Lower lobe of right lung (tissue), 2 donors: ENCODE measurements at regions not wholly inside any gene's neighbourhood (a gene's known extent, or its start where the extent isn't known, plus 50 kb on each side); places are given as distances from the start of the nearest gene placed in this dataset.

ENCODE experiments used
- ATAC-seq, 2 donors: fragments of 200-7000 bp; cut with Tn5 transposase; one replicate each; pipeline ENCODE4 v1.9.1; 2020 to 2022; ENCODE audit warnings: mild to moderate bottlenecking in 2 of 2, moderate library complexity in 2 of 2
- DNase-seq: peaks from one replicate; pipeline ENCODE4 v3.0.0-alpha.2; 2020
- H3K27ac ChIP-seq: fragments of 200-600 bp; one replicate; pipeline ENCODE4 v1.8.0; 2022
- H3K27me3 ChIP-seq: fragments of 200-600 bp; one replicate; pipeline ENCODE4 v1.8.0; 2022; ENCODE audit warnings: low read depth
- H3K36me3 ChIP-seq: fragments of 200-600 bp; one replicate; pipeline ENCODE4 v1.8.0; 2022; ENCODE audit warnings: mild to moderate bottlenecking
- H3K4me1 ChIP-seq: fragments of 200-600 bp; one replicate; pipeline ENCODE4 v1.8.0; 2022
- H3K4me3 ChIP-seq: fragments of 200-600 bp; one replicate; pipeline ENCODE4 v1.8.0; 2022; ENCODE audit warnings: mild to moderate bottlenecking
- H3K9me3 ChIP-seq: fragments of 200-600 bp; one replicate; pipeline ENCODE4 v1.8.0; 2022
- intact Hi-C: fragments of 100-400 bp; cut with DNase I; formaldehyde crosslinking; loops from one replicate; pipeline ENCODE4 v1.11.0; 2022
- TF ChIP-seq, protein P1 (sequence below): fragments of 200-600 bp; IDR thresholded peaks from one replicate; pipeline ENCODE4 v1.8.0; 2022; ENCODE audit warnings: antibody characterized with exemption, mild to moderate bottlenecking
- donor health status: DM: no; HTN: yes; CAD: no; lungs with severe emphysema.

DNA sequence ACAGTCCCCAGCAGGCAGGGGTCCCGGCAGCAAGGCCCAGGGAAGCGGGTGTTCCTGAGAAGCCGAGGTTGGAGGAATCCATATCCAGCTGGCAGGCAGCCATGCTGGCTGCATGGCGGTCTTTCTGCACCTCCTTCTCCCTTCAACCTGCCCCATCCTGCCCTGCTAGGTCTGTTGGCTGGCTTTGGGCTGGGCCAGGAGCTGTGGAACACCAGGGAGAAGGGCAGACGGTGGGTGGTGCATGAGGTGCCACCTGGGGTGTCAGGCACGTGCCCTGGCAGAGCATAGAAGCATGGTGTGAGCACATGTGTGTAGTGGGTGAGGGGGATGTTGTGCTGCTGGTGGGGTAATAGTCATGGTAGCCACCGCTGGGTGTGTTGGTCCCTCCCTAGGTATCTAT lies 150.1 kb downstream of the PJA1 start:
- TF ChIP-seq, protein P1, sequence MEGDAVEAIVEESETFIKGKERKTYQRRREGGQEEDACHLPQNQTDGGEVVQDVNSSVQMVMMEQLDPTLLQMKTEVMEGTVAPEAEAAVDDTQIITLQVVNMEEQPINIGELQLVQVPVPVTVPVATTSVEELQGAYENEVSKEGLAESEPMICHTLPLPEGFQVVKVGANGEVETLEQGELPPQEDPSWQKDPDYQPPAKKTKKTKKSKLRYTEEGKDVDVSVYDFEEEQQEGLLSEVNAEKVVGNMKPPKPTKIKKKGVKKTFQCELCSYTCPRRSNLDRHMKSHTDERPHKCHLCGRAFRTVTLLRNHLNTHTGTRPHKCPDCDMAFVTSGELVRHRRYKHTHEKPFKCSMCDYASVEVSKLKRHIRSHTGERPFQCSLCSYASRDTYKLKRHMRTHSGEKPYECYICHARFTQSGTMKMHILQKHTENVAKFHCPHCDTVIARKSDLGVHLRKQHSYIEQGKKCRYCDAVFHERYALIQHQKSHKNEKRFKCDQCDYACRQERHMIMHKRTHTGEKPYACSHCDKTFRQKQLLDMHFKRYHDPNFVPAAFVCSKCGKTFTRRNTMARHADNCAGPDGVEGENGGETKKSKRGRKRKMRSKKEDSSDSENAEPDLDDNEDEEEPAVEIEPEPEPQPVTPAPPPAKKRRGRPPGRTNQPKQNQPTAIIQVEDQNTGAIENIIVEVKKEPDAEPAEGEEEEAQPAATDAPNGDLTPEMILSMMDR = no peak
- ATAC-seq = no peak
- Histone ChIP-seq H3K27ac (no peak overlapping the region), H3K4me1 (peaks cover 6% of the 10 kb centered on the region), H3K36me3 (no peaks in the 10 kb centered on the region), H3K9me3 (no peaks in the 10 kb centered on the region), H3K27me3 (no peaks in the 10 kb centered on the region), H3K4me3 (no peak overlapping the region)
- DNase-seq = no peak
- intact Hi-C loops = no loop called here

DNA sequence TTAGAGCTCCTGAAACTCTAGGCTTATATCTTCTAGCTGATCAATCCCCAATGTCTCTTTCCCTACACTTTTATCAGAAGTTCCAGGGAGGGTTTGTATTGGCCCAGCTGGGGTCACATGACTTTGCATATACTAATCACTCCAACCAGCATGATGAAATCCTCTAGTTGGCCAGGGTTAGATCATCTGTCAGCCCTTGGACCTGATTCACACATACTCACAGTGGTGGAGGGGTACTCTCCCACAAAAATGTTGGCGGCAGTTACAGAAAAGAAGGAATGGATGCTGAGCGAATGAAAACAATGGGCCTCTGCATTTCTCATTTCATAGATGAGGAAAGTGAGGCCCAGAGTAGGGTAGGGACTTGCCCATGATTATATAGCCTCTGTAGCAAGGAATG lies 151.1 kb downstream of the PJA1 start:
- Histone ChIP-seq H3K4me1 (peaks cover 6% of the 10 kb centered on the region), H3K9me3 (no peaks in the 10 kb centered on the region), H3K4me3 (no peak overlapping the region), H3K27ac (no peak overlapping the region), H3K27me3 (no peaks in the 10 kb centered on the region), H3K36me3 (no peaks in the 10 kb centered on the region)
- TF ChIP-seq, protein P1 = no peak
- no peak for DNase-seq
- ATAC-seq = no peak
- intact Hi-C loops = no loop called here

DNA sequence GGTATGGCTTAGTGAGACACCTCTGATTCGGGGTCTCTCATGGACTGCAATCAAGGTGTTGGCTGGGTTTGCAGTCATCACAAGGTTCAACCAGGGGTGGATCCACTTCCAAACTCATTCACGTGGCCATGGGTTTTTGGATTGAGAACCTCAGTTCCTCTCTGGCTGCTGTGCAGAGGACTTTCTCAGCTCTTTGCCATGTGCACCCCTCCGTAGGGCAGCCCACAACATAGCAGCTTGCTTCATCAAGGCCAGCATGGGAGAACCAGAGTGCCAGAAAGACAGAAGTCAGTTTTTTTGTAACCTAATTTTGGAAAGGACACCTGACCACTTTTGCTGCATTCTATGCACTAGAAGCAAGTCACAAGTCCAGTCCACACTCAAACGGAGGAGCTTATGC lies 154.9 kb downstream of the PJA1 start:
- TF ChIP-seq, protein P1 = no peak
- Histone ChIP-seq H3K4me3 (no peak overlapping the region), H3K9me3 (no peaks in the 10 kb centered on the region), H3K36me3 (no peaks in the 10 kb centered on the region), H3K4me1 (no peaks in the 10 kb centered on the region), H3K27me3 (no peaks in the 10 kb centered on the region), H3K27ac (no peak overlapping the region)
- no peak for DNase-seq
- no peak for ATAC-seq
- intact Hi-C loops = no loop called here

DNA sequence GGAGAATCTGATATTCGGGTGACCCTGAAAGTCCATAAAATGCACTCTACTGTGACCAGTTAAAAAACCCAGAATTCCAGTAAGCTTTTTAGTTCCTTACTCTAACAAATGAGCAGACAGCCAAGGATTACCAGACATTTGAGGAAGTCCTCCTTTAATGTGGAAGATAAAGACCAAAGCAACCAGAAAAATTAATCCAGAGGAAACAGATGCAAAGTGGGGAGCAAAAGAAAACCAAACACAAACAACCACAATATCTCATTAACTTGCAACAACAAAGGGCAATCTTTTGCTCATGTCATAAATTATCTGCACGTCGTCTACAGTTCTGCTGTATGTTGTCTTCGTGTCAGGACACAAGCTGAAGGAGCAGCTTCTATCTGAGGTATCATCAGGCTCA lies 164.4 kb downstream of the PJA1 start:
- intact Hi-C loops = no loop called here
- Histone ChIP-seq H3K4me3 (no peak overlapping the region), H3K9me3 (no peaks in the 10 kb centered on the region), H3K27ac (no peak overlapping the region), H3K27me3 (no peaks in the 10 kb centered on the region), H3K4me1 (peaks cover 4% of the 10 kb centered on the region), H3K36me3 (no peaks in the 10 kb centered on the region)
- TF ChIP-seq, protein P1 = no peak
- no peak for ATAC-seq
- DNase-seq = no peak

DNA sequence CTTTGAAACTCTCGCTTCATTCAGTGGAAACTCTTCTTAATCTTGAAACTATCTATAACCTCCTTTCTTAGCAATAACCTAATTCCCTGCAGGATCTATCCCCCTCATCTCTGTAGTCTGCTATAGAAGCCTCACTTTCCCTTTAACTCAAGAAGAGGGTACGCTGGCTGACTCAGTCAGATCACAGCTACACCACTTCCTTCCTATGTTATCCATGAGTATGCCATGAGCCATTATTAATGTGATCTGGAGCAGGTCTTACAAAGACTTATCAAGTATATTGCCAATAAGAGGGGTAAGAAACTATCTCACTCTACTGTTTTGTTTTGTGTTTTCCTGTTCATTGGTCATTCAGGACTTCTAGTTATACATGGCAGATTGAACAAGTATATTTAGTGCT lies 165.3 kb downstream of the PJA1 start:
- H3K27ac ChIP-seq = no peak overlapping the region
- TF ChIP-seq, protein P1 = no peak
- H3K9me3 ChIP-seq = no peaks in the 10 kb centered on the region
- H3K36me3 ChIP-seq = no peaks in the 10 kb centered on the region
- DNase-seq (no peak), ATAC-seq (no peak)
- no peaks in the 10 kb centered on the region for H3K27me3 ChIP-seq
- intact Hi-C loops = no loop called here
- peaks cover 11% of the 10 kb centered on the region for H3K4me1 ChIP-seq
- no peak overlapping the region for H3K4me3 ChIP-seq

DNA sequence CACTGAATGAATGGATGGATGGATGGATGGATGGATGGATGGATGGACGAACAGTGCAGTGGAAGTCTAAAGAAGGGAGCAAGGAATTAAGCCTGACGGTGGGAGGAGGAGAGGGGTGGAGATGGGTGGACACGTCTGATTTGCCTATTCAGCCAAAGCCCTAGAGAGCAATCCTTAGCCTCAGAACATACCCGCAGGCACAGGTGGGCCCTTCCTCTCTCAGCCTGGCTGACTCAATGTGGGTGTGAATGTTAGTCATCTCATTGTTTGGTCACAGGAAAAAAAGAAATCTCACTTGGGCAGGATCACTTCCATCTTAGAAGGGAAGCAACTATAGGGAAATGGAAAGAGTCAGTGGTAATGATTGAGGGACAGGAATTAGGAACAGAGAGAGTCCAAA lies 165.9 kb downstream of the PJA1 start:
- TF ChIP-seq, protein P1 = no peak
- ATAC-seq (no peak), DNase-seq (no peak)
- H3K36me3 ChIP-seq = no peaks in the 10 kb centered on the region
- H3K27ac ChIP-seq = no peak overlapping the region
- intact Hi-C loops = no loop called here
- H3K4me1 ChIP-seq = peaks cover 11% of the 10 kb centered on the region
- H3K27me3 ChIP-seq = no peaks in the 10 kb centered on the region
- H3K4me3 ChIP-seq = no peak overlapping the region
- no peaks in the 10 kb centered on the region for H3K9me3 ChIP-seq
